Activated T-helper 17 cell treated with anti-CD3 and anti-CD28 coated beads, Interleukin-2, amount 50 U/mL, for 72 hours (primary cell): ENCODE measurements at regions not wholly inside any gene's neighbourhood (a gene's known extent, or its start where the extent isn't known, plus 50 kb on each side); places are given as distances from the start of the nearest gene placed in this dataset.

Experiments used
- ATAC-seq: fragments of 150-1000 bp; cut with Tn5 transposase; replicated peaks from 2 replicates; pipeline ENCODE4 v1.10.0; 2021; ENCODE audit warnings: mild to moderate bottlenecking, moderate library complexity
- H3K27ac Mint-ChIP-seq: one replicate; pipeline ENCODE4 v1.8.0; 2022; ENCODE audit warnings: mixed read lengths
- H3K27me3 Mint-ChIP-seq: one replicate; pipeline ENCODE4 v1.8.0; 2022; ENCODE audit warnings: mixed read lengths
- H3K36me3 Mint-ChIP-seq: one replicate; pipeline ENCODE4 v1.8.0; 2022; ENCODE audit warnings: low read depth, mild to moderate bottlenecking, mixed read lengths
- H3K4me1 Mint-ChIP-seq: one replicate; pipeline ENCODE4 v1.8.0; 2022; ENCODE audit warnings: mixed read lengths
- H3K4me3 Mint-ChIP-seq: one replicate; pipeline ENCODE4 v1.8.0; 2022; ENCODE audit warnings: mild to moderate bottlenecking, mixed read lengths
- H3K9me3 Mint-ChIP-seq: one replicate; pipeline ENCODE4 v1.8.0; 2022; ENCODE audit warnings: mixed read lengths

DNA sequence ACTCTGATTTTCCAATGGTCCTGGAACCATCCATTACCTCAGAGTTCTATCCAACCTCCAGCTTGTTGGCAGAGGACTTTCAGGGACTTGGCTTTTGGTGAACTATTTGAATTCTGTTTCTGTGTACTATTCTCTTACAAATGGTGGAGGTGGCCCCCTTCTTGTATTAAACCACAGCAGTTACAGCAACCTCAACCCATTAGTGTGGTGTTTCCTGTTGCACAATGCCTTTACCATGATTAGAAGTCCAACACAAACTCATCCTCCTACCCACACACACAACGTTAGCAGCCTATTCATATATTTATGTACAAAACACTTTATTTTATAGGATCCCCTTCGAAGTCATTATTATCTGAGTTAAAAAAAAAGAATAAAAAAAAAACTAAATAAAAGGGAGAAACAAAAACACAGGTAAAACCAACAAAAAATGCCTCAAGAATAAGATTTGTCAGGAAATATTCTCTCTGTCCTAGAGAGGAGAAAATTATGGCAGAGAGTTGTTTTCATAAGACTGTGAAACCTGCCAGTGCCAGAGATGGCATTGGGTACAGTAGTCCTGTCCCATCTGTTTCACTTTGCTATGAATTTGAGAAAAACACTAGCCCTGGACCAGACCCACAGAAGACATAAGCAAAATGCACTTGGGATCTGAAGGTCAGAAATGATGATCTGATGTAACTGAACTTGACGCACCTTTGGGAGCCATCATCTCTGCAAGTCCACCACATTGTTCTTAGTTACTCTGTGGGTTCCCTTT lies 1896.0 kb upstream of the PIK3C3 start:
- Mint-ChIP-seq H3K4me1 (no peaks in the 10 kb centered on the region), H3K4me3 (no peak overlapping the region), H3K9me3 (peaks cover 20% of the 10 kb centered on the region), H3K27ac (no peak overlapping the region), H3K27me3 (no peaks in the 10 kb centered on the region), H3K36me3 (no peaks in the 10 kb centered on the region)
- no peak for ATAC-seq

DNA sequence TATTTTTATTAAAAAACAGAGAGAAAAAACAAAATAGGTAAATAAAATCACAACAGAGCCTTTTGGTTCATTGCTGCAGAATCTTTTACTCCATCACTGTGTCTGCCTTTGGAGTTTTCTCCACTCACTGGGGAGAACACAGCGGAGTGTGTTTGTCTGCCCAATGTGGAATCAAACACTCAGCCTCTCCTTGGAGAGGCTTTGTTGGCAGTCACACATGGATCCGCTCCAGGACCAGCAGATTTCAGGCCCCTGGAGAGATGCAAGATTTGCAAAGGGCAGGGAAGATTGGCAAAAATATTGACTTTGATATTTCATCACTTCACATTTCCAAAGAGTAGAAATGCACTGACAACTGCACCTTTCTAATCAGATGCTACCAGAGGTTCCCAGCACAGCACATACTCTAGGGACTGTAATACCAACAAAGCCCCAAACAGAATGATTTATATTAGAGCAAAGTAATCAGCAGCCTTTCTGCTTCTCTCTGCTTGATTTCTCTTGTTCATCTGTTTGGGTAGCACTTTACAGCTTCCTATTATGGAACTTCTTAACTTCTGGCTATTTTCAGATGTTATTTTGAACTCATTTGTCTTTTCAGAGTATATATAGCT lies 1898.8 kb upstream of the PIK3C3 start:
- ATAC-seq, result no peak
- H3K27me3 Mint-ChIP-seq, result no peaks in the 10 kb centered on the region
- H3K9me3 Mint-ChIP-seq, result peaks cover 14% of the 10 kb centered on the region
- H3K36me3 Mint-ChIP-seq, result no peaks in the 10 kb centered on the region
- H3K4me3 Mint-ChIP-seq, result no peak overlapping the region
- H3K27ac Mint-ChIP-seq, result no peak overlapping the region
- no peaks in the 10 kb centered on the region for H3K4me1 Mint-ChIP-seq

DNA sequence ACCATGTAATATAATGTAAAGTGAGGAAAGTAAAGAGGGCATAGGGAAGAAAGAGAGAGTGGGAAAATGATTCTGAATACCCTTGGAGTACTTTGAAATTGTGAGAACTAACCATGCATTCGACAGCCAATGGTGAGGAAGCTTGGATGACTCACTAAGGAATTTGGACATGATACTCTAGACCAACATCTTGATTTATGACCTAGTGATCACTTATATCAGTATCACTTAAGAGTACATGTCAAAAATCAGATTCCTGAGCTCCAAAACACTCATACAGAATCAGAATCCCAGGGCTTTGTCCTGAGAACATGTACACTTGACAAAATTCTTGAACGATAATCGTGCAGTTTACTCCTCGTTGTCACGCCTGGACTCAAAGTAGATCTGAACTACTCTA lies 1899.8 kb upstream of the PIK3C3 start:
- H3K27me3 Mint-ChIP-seq, result no peaks in the 10 kb centered on the region
- H3K4me3 Mint-ChIP-seq, result no peak overlapping the region
- peaks cover 14% of the 10 kb centered on the region for H3K9me3 Mint-ChIP-seq
- no peak for ATAC-seq
- no peak overlapping the region for H3K27ac Mint-ChIP-seq
- H3K36me3 Mint-ChIP-seq, result no peaks in the 10 kb centered on the region
- no peaks in the 10 kb centered on the region for H3K4me1 Mint-ChIP-seq

DNA sequence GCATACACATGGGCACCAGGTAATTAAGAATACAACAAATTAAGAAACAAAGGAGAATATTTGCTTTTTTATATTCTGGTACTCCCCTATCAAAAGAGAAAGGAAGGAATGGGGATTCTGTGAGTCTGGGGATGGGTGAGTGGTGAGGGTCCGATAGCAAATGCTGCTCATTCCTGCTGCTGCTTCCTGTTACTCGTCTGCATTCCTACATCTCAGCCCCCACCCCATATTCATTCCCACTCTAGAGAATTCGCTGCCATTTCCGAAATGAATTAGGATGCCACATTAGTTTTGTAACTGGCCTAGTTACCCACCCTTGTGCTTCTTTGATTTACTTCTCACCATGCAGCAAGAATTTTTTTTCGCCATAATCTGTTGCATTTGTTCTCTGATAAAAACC lies 1905.3 kb upstream of the PIK3C3 start:
- peaks cover 20% of the 10 kb centered on the region for H3K9me3 Mint-ChIP-seq

DNA sequence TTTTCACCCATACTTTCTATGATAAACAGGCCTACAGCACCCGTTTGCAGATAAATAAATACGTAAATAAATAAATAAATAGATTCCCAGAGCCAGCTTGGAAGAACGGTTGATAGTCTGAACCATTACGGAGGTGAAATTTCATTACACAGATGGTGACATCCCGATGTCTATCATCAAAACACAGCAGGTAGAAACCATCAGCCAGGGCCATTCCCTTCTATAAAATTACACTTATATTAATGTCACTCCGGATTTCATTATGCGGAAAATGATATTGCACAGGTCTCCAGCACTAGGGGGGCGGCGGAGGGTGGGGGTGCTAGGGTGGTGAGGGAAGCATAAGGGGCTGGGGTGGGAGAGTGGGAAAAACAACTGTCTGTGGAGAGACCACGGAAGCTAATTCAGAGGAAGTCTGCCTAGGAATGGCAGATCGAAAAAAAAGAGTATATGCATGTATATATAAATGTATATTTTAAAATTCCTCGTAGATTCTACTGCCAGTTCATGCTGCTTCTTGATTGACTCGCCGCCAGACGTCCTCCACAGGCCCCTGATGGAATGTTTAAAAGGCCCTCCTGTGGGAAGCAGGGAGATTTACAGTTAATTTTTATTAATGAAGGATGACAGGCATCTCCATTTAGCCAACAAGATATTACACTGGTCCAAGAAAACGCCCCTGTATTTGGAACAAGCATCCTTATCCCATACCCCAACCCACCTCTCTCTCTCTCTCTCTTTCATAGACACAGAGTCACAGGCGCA lies 1906.0 kb upstream of the PIK3C3 start:
- Mint-ChIP-seq H3K4me3 (no peak overlapping the region), H3K27me3 (no peaks in the 10 kb centered on the region), H3K27ac (no peak overlapping the region), H3K4me1 (no peaks in the 10 kb centered on the region), H3K9me3 (peaks cover 21% of the 10 kb centered on the region), H3K36me3 (no peaks in the 10 kb centered on the region)
- no peak for ATAC-seq

More for the DNA sequence above, 1905.3 kb upstream of the PIK3C3 start:
- H3K4me1 Mint-ChIP-seq, result no peaks in the 10 kb centered on the region
- H3K36me3 Mint-ChIP-seq, result no peaks in the 10 kb centered on the region
- H3K27me3 Mint-ChIP-seq, result no peaks in the 10 kb centered on the region
- no peak overlapping the region for H3K27ac Mint-ChIP-seq
- no peak for ATAC-seq
- H3K4me3 Mint-ChIP-seq, result no peak overlapping the region

DNA sequence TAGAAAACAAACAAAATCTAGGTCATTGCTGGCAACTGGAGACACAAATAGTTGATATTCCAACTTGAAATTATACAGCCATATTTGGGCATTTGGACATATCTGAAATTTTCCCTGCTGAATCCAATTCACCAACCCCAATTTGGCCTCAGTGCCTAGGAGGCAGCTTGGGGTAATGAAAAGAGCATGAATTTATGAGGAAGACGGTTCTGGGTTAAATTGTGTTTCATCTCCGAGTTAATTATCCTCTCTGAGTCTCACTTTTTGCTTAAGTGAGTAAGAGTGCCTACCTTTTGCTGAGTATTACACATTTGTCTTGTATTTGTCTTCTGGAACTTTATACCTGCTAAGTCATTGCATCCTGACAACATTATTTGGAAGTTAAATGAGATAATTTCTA lies 1906.8 kb upstream of the PIK3C3 start:
- Mint-ChIP-seq H3K9me3 (peaks cover 26% of the 10 kb centered on the region), H3K36me3 (no peaks in the 10 kb centered on the region), H3K27ac (no peak overlapping the region), H3K4me3 (no peak overlapping the region), H3K27me3 (no peaks in the 10 kb centered on the region), H3K4me1 (no peaks in the 10 kb centered on the region)
- no peak for ATAC-seq

DNA sequence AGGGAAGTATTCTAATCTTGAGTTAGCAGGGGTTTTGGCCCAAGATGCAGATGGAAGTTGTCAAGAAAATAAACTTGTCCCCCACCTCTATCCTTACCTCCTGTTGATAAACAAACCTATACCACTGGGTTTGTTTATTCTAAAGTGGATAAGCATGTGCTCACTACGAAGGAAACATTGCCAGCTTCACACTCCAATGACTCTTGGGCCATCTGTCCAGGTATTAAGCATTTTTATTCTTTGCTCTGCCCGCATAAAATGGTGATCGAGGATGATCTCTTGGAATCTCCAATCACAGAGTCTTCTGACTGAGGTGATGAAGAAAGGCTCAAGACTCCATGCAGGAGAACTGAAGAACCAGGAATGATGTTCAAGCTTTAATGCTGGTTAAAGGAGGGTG lies 1908.4 kb upstream of the PIK3C3 start:
- no peak for ATAC-seq
- Mint-ChIP-seq H3K36me3 (no peaks in the 10 kb centered on the region), H3K4me1 (no peaks in the 10 kb centered on the region), H3K9me3 (peaks cover 26% of the 10 kb centered on the region), H3K4me3 (no peak overlapping the region), H3K27me3 (no peaks in the 10 kb centered on the region), H3K27ac (no peak overlapping the region)

DNA sequence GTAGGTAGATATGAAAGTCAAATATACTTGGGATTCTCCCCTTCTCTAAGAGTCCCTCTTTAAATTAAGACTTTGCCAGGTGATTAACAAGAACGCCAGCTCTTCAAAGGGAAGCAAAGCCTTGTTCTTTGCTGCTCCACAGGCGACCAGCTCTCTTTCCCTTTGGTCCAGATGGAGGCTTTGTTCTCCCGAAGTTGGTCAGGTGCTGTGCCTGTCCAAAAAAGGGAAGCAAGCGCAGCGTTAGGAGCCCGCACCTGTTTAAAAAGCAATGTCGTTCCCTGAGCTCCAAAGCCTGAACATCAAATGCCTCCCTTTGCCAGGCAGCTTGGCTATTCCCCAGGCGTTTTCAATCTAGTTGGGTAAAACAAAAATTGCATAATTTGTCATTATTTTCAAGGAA lies 1913.1 kb upstream of the PIK3C3 start:
- no peak overlapping the region for H3K4me3 Mint-ChIP-seq
- no peak for ATAC-seq
- no peaks in the 10 kb centered on the region for H3K4me1 Mint-ChIP-seq
- H3K27ac Mint-ChIP-seq, result no peak overlapping the region
- H3K9me3 Mint-ChIP-seq, result peaks cover 34% of the 10 kb centered on the region
- H3K27me3 Mint-ChIP-seq, result no peaks in the 10 kb centered on the region
- no peaks in the 10 kb centered on the region for H3K36me3 Mint-ChIP-seq

DNA sequence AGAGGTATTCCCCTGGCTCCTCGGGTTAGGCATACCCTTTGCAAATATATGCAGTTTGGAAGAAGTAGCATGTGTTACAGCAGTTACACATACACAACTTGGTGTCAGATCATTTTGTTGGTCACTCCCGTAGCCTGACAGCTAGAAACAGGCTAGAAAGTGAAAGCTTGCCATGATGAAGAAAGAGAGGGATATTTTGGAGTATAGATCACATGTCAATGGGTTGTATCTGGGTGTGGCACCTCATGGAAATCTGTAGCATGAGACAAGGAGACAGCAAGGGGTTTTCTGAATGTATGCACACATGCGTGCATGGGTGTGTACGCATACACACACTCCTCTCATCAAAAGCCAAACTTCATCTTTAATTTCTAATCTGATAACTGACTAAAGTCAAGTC lies 1914.5 kb upstream of the PIK3C3 start:
- no peaks in the 10 kb centered on the region for H3K36me3 Mint-ChIP-seq
- H3K27ac Mint-ChIP-seq, result no peak overlapping the region
- no peak overlapping the region for H3K4me3 Mint-ChIP-seq
- H3K4me1 Mint-ChIP-seq, result no peaks in the 10 kb centered on the region
- peaks cover 27% of the 10 kb centered on the region for H3K9me3 Mint-ChIP-seq
- H3K27me3 Mint-ChIP-seq, result no peaks in the 10 kb centered on the region
- no peak for ATAC-seq

DNA sequence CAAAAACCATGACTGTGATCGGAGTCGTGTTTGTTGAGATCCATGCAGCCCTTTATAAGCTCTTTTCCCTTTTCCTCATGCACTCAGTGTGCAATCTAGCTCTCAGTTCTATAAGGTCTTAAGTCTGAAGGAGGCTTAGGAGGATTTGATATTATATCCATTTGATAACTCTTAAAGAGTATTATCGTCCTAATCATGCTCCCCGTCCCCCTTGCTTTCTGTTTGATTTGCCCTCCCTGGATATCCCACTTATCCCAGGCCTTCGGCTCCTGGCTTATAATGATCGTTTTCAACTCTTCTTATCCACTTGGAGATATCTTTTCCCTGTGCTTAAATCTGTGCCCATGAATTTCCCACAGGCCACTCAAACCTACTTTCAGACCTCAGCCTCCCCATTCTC lies 1917.7 kb upstream of the PIK3C3 start:
- ATAC-seq, result no peak
- H3K9me3 Mint-ChIP-seq, result peaks cover 16% of the 10 kb centered on the region
- no peaks in the 10 kb centered on the region for H3K4me1 Mint-ChIP-seq
- H3K27me3 Mint-ChIP-seq, result no peaks in the 10 kb centered on the region
- no peak overlapping the region for H3K4me3 Mint-ChIP-seq
- no peak overlapping the region for H3K27ac Mint-ChIP-seq
- H3K36me3 Mint-ChIP-seq, result no peaks in the 10 kb centered on the region

DNA sequence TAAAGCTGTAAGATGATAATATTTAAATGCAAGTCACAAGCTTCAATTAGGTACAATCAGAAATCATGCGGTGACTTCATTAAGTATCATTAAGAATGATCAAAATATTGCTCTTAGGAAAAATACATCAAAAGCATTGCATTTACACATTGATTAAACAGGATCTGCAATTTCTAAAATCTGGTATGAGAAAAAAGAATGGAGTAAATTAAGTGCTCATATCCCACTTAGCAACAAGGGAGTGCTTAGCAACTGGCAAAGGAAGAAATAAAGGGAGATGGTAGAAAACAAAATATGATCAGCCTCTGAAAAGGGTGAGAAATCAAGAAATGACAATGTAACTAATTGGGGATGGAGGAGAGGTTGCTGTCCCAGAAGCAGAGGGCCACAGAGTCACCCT lies 1918.2 kb upstream of the PIK3C3 start:
- Mint-ChIP-seq H3K27ac (no peak overlapping the region), H3K4me1 (no peaks in the 10 kb centered on the region), H3K36me3 (no peaks in the 10 kb centered on the region), H3K4me3 (no peak overlapping the region), H3K9me3 (peaks cover 16% of the 10 kb centered on the region), H3K27me3 (no peaks in the 10 kb centered on the region)
- ATAC-seq, result no peak

DNA sequence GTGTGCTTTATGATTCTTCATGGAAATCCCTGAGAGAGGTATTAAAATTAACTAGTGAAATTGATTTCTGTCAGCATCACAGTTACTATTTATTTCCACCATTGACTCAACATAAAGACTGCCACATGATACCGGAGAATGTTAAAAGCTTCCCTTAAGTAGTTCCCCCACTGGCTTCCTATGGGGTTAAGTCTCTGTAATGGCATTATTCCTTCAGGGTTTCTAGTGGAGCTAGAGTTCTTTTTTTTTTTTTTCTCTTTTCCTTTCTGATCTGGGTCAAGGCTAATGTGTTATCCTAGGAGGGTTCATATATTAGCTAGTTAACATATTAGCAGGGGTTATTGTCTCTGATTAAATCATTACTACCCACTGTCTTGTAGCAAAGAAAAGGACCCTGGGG lies 1919.1 kb upstream of the PIK3C3 start:
- Mint-ChIP-seq H3K27me3 (no peaks in the 10 kb centered on the region), H3K4me3 (no peak overlapping the region), H3K4me1 (no peaks in the 10 kb centered on the region), H3K9me3 (peaks cover 16% of the 10 kb centered on the region), H3K27ac (no peak overlapping the region), H3K36me3 (no peaks in the 10 kb centered on the region)
- ATAC-seq, result no peak

DNA sequence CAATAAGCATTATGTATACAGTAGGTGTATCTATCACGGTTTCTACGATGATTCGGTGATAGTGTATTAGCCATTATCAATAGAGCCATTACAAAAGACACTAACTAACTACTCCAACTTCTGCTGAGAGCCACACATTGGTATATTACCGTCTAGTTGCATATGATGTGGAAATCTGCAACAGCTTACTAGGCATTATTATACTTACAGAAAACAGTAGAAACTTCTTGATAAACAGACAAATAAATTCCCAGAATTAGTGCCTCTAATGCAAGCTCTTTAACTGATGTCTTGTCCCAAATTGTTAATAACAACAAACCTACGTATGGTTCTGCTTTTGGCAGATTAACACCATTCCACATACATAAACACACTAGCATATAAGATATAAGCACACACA lies 1923.0 kb upstream of the PIK3C3 start:
- H3K36me3 Mint-ChIP-seq, result no peaks in the 10 kb centered on the region
- H3K27ac Mint-ChIP-seq, result no peak overlapping the region
- no peaks in the 10 kb centered on the region for H3K27me3 Mint-ChIP-seq
- H3K4me1 Mint-ChIP-seq, result no peaks in the 10 kb centered on the region
- no peak overlapping the region for H3K4me3 Mint-ChIP-seq
- no peak for ATAC-seq
- peaks cover 7% of the 10 kb centered on the region for H3K9me3 Mint-ChIP-seq

DNA sequence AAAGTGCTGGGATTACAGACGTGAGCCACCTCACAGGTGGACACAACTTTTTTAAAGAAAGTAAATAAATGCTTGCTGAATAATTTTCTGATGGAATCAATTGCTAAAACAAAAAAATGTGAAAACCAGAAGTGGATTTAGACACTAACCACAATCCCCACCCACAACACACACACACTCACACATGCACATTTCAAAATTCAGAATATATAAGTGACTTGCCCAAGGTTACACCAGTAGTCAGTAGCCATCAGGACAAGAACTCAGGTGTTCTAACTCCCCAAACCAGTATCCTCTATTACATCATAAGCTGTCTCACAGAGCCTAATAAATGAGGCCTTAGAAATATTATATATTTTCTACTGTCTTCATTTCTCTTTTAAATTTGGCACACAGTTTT lies 1923.6 kb upstream of the PIK3C3 start:
- no peaks in the 10 kb centered on the region for H3K27me3 Mint-ChIP-seq
- no peaks in the 10 kb centered on the region for H3K4me1 Mint-ChIP-seq
- ATAC-seq, result no peak
- H3K27ac Mint-ChIP-seq, result no peak overlapping the region
- peaks cover 4% of the 10 kb centered on the region for H3K9me3 Mint-ChIP-seq
- no peak overlapping the region for H3K4me3 Mint-ChIP-seq
- H3K36me3 Mint-ChIP-seq, result no peaks in the 10 kb centered on the region

DNA sequence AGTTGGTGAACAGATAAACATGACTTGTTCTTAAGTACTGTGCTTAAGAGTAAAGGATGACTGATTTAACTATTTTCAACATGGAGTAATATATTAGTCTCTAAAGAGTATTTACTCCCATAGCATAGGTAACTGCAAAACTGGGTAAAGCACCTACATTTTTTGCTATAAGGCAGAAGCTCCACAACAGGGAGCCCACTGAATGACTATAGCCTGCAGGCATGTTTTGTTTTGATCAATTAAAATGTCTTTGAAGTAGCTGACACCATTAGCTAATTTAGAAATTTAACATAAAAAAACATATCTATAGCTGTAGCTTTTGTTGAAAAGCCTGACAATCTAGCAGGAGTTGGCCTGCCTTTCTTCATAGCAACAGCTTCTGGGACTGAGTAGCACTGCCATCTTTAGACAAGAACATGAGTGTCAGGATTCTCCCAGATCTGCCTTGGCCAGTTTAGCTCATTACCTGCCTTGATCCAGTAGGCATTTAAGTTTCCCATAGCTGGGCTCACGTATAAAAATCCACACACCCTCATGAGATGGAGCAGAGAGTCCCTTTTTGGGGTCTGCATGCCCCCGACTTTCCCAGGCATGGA lies 1935.1 kb upstream of the PIK3C3 start:
- Mint-ChIP-seq H3K4me3 (no peak overlapping the region), H3K9me3 (peaks cover 15% of the 10 kb centered on the region), H3K27ac (no peak overlapping the region), H3K36me3 (no peaks in the 10 kb centered on the region), H3K4me1 (no peaks in the 10 kb centered on the region), H3K27me3 (no peaks in the 10 kb centered on the region)
- ATAC-seq, result no peak
